H1 (cell line): ENCODE measurements at regions not wholly inside any gene's neighbourhood (a gene's known extent, or its start where the extent isn't known, plus 50 kb on each side); places are given as distances from the start of the nearest gene placed in this dataset.

Experiments used
- CTCF ChIA-PET: fragments of 300-600 bp; sonication (Branson Sonifier 250); formaldehyde crosslinking; loops from one replicate; lab custom pipeline; 2021; ENCODE audit not compliant: partially characterized antibody; lab: Charles Lee
- POLR2A ChIA-PET: fragments of 300-600 bp; sonication (Branson Sonifier 250); formaldehyde crosslinking; loops from one replicate; lab custom pipeline; 2021; ENCODE audit warnings: inconsistent platforms; ENCODE audit not compliant: partially characterized antibody; lab: Charles Lee
- DNase-seq, 2 experiments: peaks; one replicate each; pipeline versions ENCODE4 v3.0.0 to v3.0.0-alpha.2; 2010 to 2022; ENCODE audit warnings: low spot score in 2 of 2, low read depth in 1 of 2, mixed read lengths in 1 of 2
- FAIRE-seq: peaks from 2 replicates; lab custom pipeline; 2011; peaks lifted over from hg19 to GRCh38; lab: Jason Lieb, UNC
- H2AFZ ChIP-seq: 2 replicates; pipeline ENCODE4 v1.8.1; 2012; ENCODE audit warnings: low read length, inconsistent platforms
- H2AK5ac ChIP-seq: 2 replicates; pipeline ENCODE4 v1.6.1; 2013; ENCODE audit warnings: low read depth, low read length
- H2BK120ac ChIP-seq: replicated peaks from 2 replicates; pipeline ENCODE3; 2013; ENCODE audit warnings: low read depth, low read length, inconsistent platforms
- H2BK12ac ChIP-seq: 2 replicates; pipeline ENCODE4 v1.6.1; 2013; ENCODE audit warnings: low read depth, low read length
- H2BK15ac ChIP-seq: 2 replicates; pipeline ENCODE4 v1.6.1; 2013; ENCODE audit warnings: low read length
- H2BK20ac ChIP-seq: 2 replicates; pipeline ENCODE4 v1.6.1; 2013; ENCODE audit warnings: low read length
- H2BK5ac ChIP-seq: 2 replicates; pipeline ENCODE4 v1.6.1; 2013; ENCODE audit warnings: low read depth, low read length
- H3K14ac ChIP-seq: 2 replicates; pipeline ENCODE4 v1.6.1; 2013; ENCODE audit warnings: inconsistent platforms; ENCODE audit not compliant: insufficient read length
- H3K18ac ChIP-seq: 2 replicates; pipeline ENCODE4 v1.6.1; 2013; ENCODE audit warnings: low read length; ENCODE audit errors: extremely low read depth
- H3K23ac ChIP-seq: 2 replicates; pipeline ENCODE4 v1.6.1; 2013; ENCODE audit warnings: inconsistent platforms; ENCODE audit not compliant: insufficient read length
- H3K23me2 ChIP-seq: 2 replicates; pipeline ENCODE4 v1.6.1; 2013; ENCODE audit warnings: low read depth, low read length
- H3K27ac ChIP-seq: 2 replicates; pipeline ENCODE4 v1.6.1; 2011; ENCODE audit warnings: low read depth, low read length, inconsistent platforms
- H3K27me3 ChIP-seq, 4 experiments: replicated peaks in 1 of 4; 1 replicate in 1 of 4; 2 replicates in 3 of 4; pipeline versions ENCODE4 v1.6.1 to v1.8.1; 2011 to 2013; ENCODE audit warnings: low read length in 3 of 4, mild to moderate bottlenecking in 3 of 4, inconsistent platforms in 2 of 4, mixed read lengths in 2 of 4, moderate library complexity in 1 of 4; ENCODE audit not compliant: control insufficient read depth in 3 of 4, insufficient read depth in 3 of 4; ENCODE audit errors: extremely low read depth in 1 of 4
- H3K36me3 ChIP-seq, 4 experiments: 2 replicates each; pipeline versions ENCODE4 v1.6.1 to v1.8.1; 2011 to 2013; ENCODE audit warnings: mild to moderate bottlenecking in 4 of 4, low read length in 3 of 4, moderate library complexity in 2 of 4, control low read depth in 1 of 4, inconsistent platforms in 1 of 4; ENCODE audit not compliant: insufficient read depth in 4 of 4, control insufficient read depth in 2 of 4
- H3K4ac ChIP-seq: replicated peaks from 2 replicates; pipeline ENCODE3; 2013; ENCODE audit warnings: low read length, low read depth, mixed read lengths, inconsistent platforms; ENCODE audit not compliant: insufficient read length
- H3K4me1 ChIP-seq, 4 experiments: replicated peaks in 1 of 4; 1 replicate in 1 of 4; 2 replicates in 3 of 4; pipeline versions ENCODE4 v1.6.1 to v1.8.1; 2011 to 2013; ENCODE audit warnings: low read length in 3 of 4, inconsistent platforms in 2 of 4, mixed read lengths in 1 of 4; ENCODE audit not compliant: insufficient read depth in 4 of 4, control insufficient read depth in 3 of 4
- H3K4me2 ChIP-seq, 2 experiments: 2 replicates each; pipeline versions ENCODE4 v1.6.1 to v1.8.1; 2011 to 2013; ENCODE audit warnings: low read depth in 2 of 2, low read length in 2 of 2, control low read depth in 1 of 2, inconsistent platforms in 1 of 2, mild to moderate bottlenecking in 1 of 2; ENCODE audit not compliant: insufficient read depth in 1 of 2
- H3K4me3 ChIP-seq, 4 experiments: fragments of 200-600, 300-600 bp in 1 of 4; sonication (generic), shearing (Covaris generic), sonication (Bioruptor Twin) in 1 of 4; 2 replicates each; pipeline versions ENCODE4 v1.5.1 to v1.8.1; 2011 to 2016; ENCODE audit warnings: low read length in 4 of 4, low read depth in 3 of 4, control low read depth in 2 of 4, inconsistent platforms in 2 of 4, mild to moderate bottlenecking in 2 of 4, mixed read lengths in 1 of 4, moderate library complexity in 1 of 4; ENCODE audit not compliant: insufficient read depth in 2 of 4; ENCODE audit errors: extremely low read depth in 1 of 4
- H3K56ac ChIP-seq: replicated peaks from 2 replicates; pipeline ENCODE3; 2013; ENCODE audit warnings: low read depth, mild to moderate bottlenecking, mixed read lengths, low read length, inconsistent platforms; ENCODE audit not compliant: insufficient read length
- H3K79me1 ChIP-seq: 2 replicates; pipeline ENCODE4 v1.6.1; 2013; ENCODE audit warnings: low read depth, low read length, control low read depth
- H3K79me2 ChIP-seq, 2 experiments: 2 replicates each; pipeline versions ENCODE4 v1.6.1 to v1.8.1; 2012 to 2013; ENCODE audit warnings: low read length in 2 of 2, mild to moderate bottlenecking in 2 of 2, inconsistent platforms in 1 of 2; ENCODE audit not compliant: insufficient read depth in 2 of 2, control insufficient read depth in 1 of 2
- H3K9ac ChIP-seq, 4 experiments: replicated peaks in 1 of 4; 1 replicate in 1 of 4; 2 replicates in 3 of 4; pipeline versions ENCODE4 v1.6.1 to v1.8.1; 2011 to 2013; ENCODE audit warnings: low read depth in 3 of 4, low read length in 3 of 4, control low read depth in 2 of 4, mild to moderate bottlenecking in 2 of 4, moderate library complexity in 2 of 4, inconsistent platforms in 1 of 4; ENCODE audit errors: extremely low read depth in 1 of 4
- H3K9me3 ChIP-seq, 2 experiments: 2 replicates each; pipeline versions ENCODE4 v1.6.1 to v1.8.1; 2012 to 2013; ENCODE audit warnings: mild to moderate bottlenecking in 2 of 2, moderate library complexity in 2 of 2, control low read depth in 1 of 2, inconsistent platforms in 1 of 2, low read depth in 1 of 2, low read length in 1 of 2, mixed read lengths in 1 of 2; ENCODE audit not compliant: insufficient read depth in 2 of 2
- H4K20me1 ChIP-seq, 2 experiments: replicated peaks in 1 of 2; 2 replicates each; pipeline versions ENCODE3 to v1.8.1; 2011 to 2013; ENCODE audit warnings: inconsistent platforms in 2 of 2, low read length in 2 of 2, mild to moderate bottlenecking in 1 of 2; ENCODE audit not compliant: insufficient read depth in 2 of 2, control insufficient read depth in 1 of 2
- H4K5ac ChIP-seq: 2 replicates; pipeline ENCODE4 v1.6.1; 2013; ENCODE audit warnings: low read length, low read depth, mixed read lengths, inconsistent platforms; ENCODE audit not compliant: insufficient read length
- H4K8ac ChIP-seq: 2 replicates; pipeline ENCODE4 v1.8.0; 2013; ENCODE audit warnings: mild to moderate bottlenecking, moderate library complexity, low read length, inconsistent platforms; ENCODE audit not compliant: insufficient read depth; ENCODE audit errors: extremely low read depth
- H4K91ac ChIP-seq: replicated peaks from 2 replicates; pipeline ENCODE3; 2013; ENCODE audit warnings: low read length, mixed read lengths, inconsistent platforms; ENCODE audit not compliant: insufficient read length
- ATF3 ChIP-seq: IDR thresholded peaks from 2 replicates; pipeline ENCODE4 v1.6.1; 2011; ENCODE audit warnings: low read depth, mild to moderate bottlenecking, low read length; ENCODE audit not compliant: insufficient read depth
- CBX5 ChIP-seq: fragments of 300-800, 300-1000 bp; sonication (generic); IDR thresholded peaks from 2 replicates; pipeline ENCODE4 v1.7.1; 2016; ENCODE audit warnings: antibody characterized with exemption, low read length, low read depth
- CEBPB ChIP-seq: IDR thresholded peaks from 2 replicates; pipeline ENCODE4 v1.6.1; 2012; ENCODE audit warnings: low read depth, low read length
- CHD2 ChIP-seq: IDR thresholded peaks from 2 replicates; pipeline ENCODE4 v1.6.1; 2012; ENCODE audit warnings: low read length, improper control_type of control experiment
- FOSL1 ChIP-seq: IDR thresholded peaks from 2 replicates; pipeline ENCODE4 v1.6.1; 2011; ENCODE audit warnings: mild to moderate bottlenecking, low read depth, low read length, moderate library complexity; ENCODE audit not compliant: insufficient read depth
- KDM4A ChIP-seq: IDR thresholded peaks from one replicate; pipeline ENCODE4 v1.7.1; 2012; ENCODE audit warnings: low read depth, mild to moderate bottlenecking, moderate library complexity, low read length, inconsistent platforms; ENCODE audit not compliant: severe bottlenecking
- KDM5A ChIP-seq: fragments of 200-600 bp; IDR thresholded peaks from 2 replicates; pipeline ENCODE4 v1.7.1; 2012; ENCODE audit warnings: mild to moderate bottlenecking, low read length, inconsistent platforms, mixed read lengths
- PHF8 ChIP-seq: fragments of 200-600 bp; sonication (generic); conservative IDR thresholded peaks from 2 replicates; pipeline ENCODE4 v1.7.1; 2012; ENCODE audit warnings: low read depth, mild to moderate bottlenecking, inconsistent platforms, low read length, moderate library complexity
- POLR2A ChIP-seq, 2 experiments: IDR thresholded peaks; 1 replicate in 1 of 2; 2 replicates in 1 of 2; pipeline ENCODE4 v1.6.1; 2011; ENCODE audit warnings: low read depth in 2 of 2, low read length in 2 of 2, mild to moderate bottlenecking in 2 of 2; ENCODE audit errors: control extremely low read depth in 1 of 2
- RFX5 ChIP-seq: IDR thresholded peaks from 2 replicates; pipeline ENCODE4 v1.6.1; 2011; ENCODE audit warnings: low read depth, low read length, improper control_type of control experiment, borderline replicate concordance
- RNF2 ChIP-seq: fragments of 200-900, 300-1000 bp; sonication (generic); IDR thresholded peaks from 2 replicates; pipeline ENCODE4 v1.7.1; 2016; ENCODE audit warnings: borderline replicate concordance, low read depth, mild to moderate bottlenecking, antibody characterized with exemption, low read length; ENCODE audit not compliant: poor library complexity, severe bottlenecking; ENCODE audit errors: missing control alignments
- SAP30 ChIP-seq: fragments of 300-600 bp; sonication (generic); IDR thresholded peaks from 2 replicates; pipeline ENCODE4 v1.7.1; 2012; ENCODE audit warnings: low read length, moderate library complexity, mild to moderate bottlenecking, inconsistent platforms; ENCODE audit not compliant: insufficient read depth, insufficient replicate concordance
- TAF7 ChIP-seq: optimal IDR thresholded peaks from 2 replicates; pipeline ENCODE3; 2011; ENCODE audit warnings: low read depth, mild to moderate bottlenecking, inconsistent platforms, low read length, moderate library complexity, borderline replicate concordance
- YY1 ChIP-seq: IDR thresholded peaks from 2 replicates; pipeline ENCODE4 v1.6.1; 2011; ENCODE audit warnings: low read depth, mild to moderate bottlenecking, low read length
- WGBS, 2 experiments: shearing (Covaris generic) in 1 of 2; methylation state at CpG; one replicate each; pipeline versions ENCODE4 v1.1.6 to v1.1.7; 2013 to 2015; ENCODE audit warnings: low lambda C conversion rate in 2 of 2, mixed read lengths in 2 of 2, inconsistent platforms in 1 of 2, low coverage in 1 of 2, missing lambda C conversion rate in 1 of 2; ENCODE audit not compliant: insufficient replicate concordance in 2 of 2, insufficient coverage in 1 of 2, insufficient read length in 1 of 2; ENCODE audit errors: extremely low coverage in 1 of 2, missing lambda C conversion rate in 1 of 2; 5-methylcytosine and 5-hydroxymethylcytosine counted together
- TF ChIP-seq, protein P1 (sequence below): IDR thresholded peaks from 2 replicates; pipeline ENCODE4 v1.6.1; 2012; ENCODE audit warnings: inconsistent platforms

DNA sequence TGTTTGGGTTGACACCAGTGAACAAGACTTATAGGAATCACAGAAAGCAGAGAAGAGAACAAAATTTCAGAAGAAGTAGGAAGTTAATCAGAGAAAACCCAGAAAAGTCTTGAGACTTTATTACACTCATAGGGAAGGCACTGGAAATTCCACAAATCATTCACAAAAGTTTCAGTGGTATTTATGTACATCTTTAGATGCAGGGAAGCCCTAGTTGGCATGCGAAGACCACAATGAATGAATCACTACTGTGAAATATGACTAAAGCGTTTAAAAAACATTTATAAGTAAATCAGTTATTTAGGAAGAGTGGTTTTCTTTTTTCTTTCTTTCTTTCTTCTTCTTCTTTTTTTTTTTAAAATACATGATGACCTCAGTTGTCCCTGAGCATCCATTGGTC, 105.1 kb downstream of the NUP35 start:
- Histone ChIP-seq H3K4me2 (no peak overlapping the region), H3K27ac (no peak overlapping the region)
- POLR2A ChIA-PET: no interaction called here
- TF ChIP-seq TAF7: no peak
- TF ChIP-seq CBX5: no peak
- TF ChIP-seq FOSL1: no peak
- no peak for TF ChIP-seq PHF8
- TF ChIP-seq ATF3: no peak
- no peak for TF ChIP-seq KDM5A
- TF ChIP-seq, protein P1, sequence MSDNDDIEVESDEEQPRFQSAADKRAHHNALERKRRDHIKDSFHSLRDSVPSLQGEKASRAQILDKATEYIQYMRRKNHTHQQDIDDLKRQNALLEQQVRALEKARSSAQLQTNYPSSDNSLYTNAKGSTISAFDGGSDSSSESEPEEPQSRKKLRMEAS: no peak
- no peak for TF ChIP-seq CEBPB
- TF ChIP-seq YY1: no peak
- no peak for TF ChIP-seq SAP30
- TF ChIP-seq RFX5: no peak
- TF ChIP-seq RNF2: no peak
- no peak for TF ChIP-seq CHD2
- TF ChIP-seq POLR2A (IDR thresholded peaks at IDR 0.05; ENCODE audit: control extremely low read depth in 1 of 2, low read depth in 2 of 2, low read length in 2 of 2): no peak
- no peak for TF ChIP-seq KDM4A

More for the DNA sequence above, 105.1 kb downstream of the NUP35 start:
- Histone ChIP-seq H3K56ac (no peak overlapping the region), H3K14ac (no peak overlapping the region), H3K4me1 (no peaks in the 10 kb centered on the region), H3K4me3 (no peak overlapping the region), H3K23ac (no peak overlapping the region), H3K18ac (no peak overlapping the region), H2BK5ac (no peak overlapping the region), H3K9me3 (no peaks in the 10 kb centered on the region), H3K79me2 (no peaks in the 10 kb centered on the region), H2AFZ (no peak overlapping the region), H4K5ac (no peak overlapping the region), H3K4ac (no peak overlapping the region), H3K27me3 (no peaks in the 10 kb centered on the region), H2BK12ac (no peak overlapping the region), H3K36me3 (no peaks in the 10 kb centered on the region), H3K79me1 (no peaks in the 10 kb centered on the region), H2BK20ac (no peak overlapping the region), H4K91ac (no peak overlapping the region), H4K8ac (no peak overlapping the region), H3K23me2 (no peaks in the 10 kb centered on the region), H2BK120ac (no peak overlapping the region), H2AK5ac (no peak overlapping the region), H2BK15ac (no peak overlapping the region), H4K20me1 (no peaks in the 10 kb centered on the region), H3K9ac (no peak overlapping the region)
- FAIRE-seq: no peak
- CTCF ChIA-PET: no interaction called here
- DNase-seq: no peak
- 95% methylated on average over 2 of the region's 2 CpGs; no CpG with 5 or more reads in 1 of the 2 experiments for WGBS, 2 experiments
